ENCODE measurements at regions not wholly inside any gene's neighbourhood (a gene's known extent, or its start where the extent isn't known, plus 50 kb on each side); places are given as distances from the start of the nearest gene placed in this dataset.
"Not testable (repeated sequence)": the region's sequence is repeated elsewhere in the genome, so short reads cannot be mapped to it uniquely, and the experiment has no call there.

GRCh38 chr12:94817201-94817600, 166.8 kb upstream of the TMCC3 start:
- TF ChIP-seq, protein P1, sequence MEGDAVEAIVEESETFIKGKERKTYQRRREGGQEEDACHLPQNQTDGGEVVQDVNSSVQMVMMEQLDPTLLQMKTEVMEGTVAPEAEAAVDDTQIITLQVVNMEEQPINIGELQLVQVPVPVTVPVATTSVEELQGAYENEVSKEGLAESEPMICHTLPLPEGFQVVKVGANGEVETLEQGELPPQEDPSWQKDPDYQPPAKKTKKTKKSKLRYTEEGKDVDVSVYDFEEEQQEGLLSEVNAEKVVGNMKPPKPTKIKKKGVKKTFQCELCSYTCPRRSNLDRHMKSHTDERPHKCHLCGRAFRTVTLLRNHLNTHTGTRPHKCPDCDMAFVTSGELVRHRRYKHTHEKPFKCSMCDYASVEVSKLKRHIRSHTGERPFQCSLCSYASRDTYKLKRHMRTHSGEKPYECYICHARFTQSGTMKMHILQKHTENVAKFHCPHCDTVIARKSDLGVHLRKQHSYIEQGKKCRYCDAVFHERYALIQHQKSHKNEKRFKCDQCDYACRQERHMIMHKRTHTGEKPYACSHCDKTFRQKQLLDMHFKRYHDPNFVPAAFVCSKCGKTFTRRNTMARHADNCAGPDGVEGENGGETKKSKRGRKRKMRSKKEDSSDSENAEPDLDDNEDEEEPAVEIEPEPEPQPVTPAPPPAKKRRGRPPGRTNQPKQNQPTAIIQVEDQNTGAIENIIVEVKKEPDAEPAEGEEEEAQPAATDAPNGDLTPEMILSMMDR (IDR thresholded peaks at IDR 0.05) = not testable (repeated sequence)
- TF ChIP-seq POLR2AphosphoS5 (IDR thresholded peaks at IDR 0.05; ENCODE audit: low read depth, low read length) = not testable (repeated sequence)
- TF ChIP-seq, protein P2, sequence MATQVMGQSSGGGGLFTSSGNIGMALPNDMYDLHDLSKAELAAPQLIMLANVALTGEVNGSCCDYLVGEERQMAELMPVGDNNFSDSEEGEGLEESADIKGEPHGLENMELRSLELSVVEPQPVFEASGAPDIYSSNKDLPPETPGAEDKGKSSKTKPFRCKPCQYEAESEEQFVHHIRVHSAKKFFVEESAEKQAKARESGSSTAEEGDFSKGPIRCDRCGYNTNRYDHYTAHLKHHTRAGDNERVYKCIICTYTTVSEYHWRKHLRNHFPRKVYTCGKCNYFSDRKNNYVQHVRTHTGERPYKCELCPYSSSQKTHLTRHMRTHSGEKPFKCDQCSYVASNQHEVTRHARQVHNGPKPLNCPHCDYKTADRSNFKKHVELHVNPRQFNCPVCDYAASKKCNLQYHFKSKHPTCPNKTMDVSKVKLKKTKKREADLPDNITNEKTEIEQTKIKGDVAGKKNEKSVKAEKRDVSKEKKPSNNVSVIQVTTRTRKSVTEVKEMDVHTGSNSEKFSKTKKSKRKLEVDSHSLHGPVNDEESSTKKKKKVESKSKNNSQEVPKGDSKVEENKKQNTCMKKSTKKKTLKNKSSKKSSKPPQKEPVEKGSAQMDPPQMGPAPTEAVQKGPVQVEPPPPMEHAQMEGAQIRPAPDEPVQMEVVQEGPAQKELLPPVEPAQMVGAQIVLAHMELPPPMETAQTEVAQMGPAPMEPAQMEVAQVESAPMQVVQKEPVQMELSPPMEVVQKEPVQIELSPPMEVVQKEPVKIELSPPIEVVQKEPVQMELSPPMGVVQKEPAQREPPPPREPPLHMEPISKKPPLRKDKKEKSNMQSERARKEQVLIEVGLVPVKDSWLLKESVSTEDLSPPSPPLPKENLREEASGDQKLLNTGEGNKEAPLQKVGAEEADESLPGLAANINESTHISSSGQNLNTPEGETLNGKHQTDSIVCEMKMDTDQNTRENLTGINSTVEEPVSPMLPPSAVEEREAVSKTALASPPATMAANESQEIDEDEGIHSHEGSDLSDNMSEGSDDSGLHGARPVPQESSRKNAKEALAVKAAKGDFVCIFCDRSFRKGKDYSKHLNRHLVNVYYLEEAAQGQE (IDR thresholded peaks at IDR 0.05; ENCODE audit: insufficient read depth in 1 of 2, low read depth in 2 of 2, low read length in 1 of 2) = not testable (repeated sequence)

Measured in Panc1 (cell line).